ENCODE measurements at regions not wholly inside any gene's neighbourhood (a gene's known extent, or its start where the extent isn't known, plus 50 kb on each side); places are given as distances from the start of the nearest gene placed in this dataset.

DNA sequence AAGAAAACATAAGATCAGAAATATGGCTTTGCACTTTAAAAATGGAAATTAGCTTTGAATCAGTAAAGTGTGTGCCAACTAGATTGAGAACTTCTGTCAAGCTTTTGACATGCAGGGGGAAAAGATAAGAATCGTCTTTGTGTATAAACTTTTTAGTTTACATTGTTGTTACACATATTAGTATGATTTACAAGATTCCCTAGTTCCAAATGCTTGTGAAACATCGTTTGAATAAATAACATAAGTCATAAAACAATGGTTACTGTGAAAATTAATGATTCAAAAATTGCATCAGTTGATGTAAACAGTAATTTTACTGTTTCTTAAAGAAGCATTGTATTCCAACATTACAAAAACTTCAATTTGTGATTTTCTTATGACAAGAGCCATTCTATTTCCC, 207.6 kb upstream of the MTPN start:
- Histone ChIP-seq H3K23ac (ENCODE audit: insufficient read length, low read depth, low read length) (no peak overlapping the region), H2AFZ (ENCODE audit: low read length) (no peak overlapping the region), H3K27me3 (ENCODE audit: insufficient read depth, low read length) (no peaks in the 10 kb centered on the region), H3K27ac (ENCODE audit: insufficient read length, low read depth, low read length) (no peak overlapping the region), H3T11ph (ENCODE audit: low read length) (no peak overlapping the region), H3K9me3 (ENCODE audit: control insufficient read depth, low read depth, low read length) (no peaks in the 10 kb centered on the region), H3K18ac (ENCODE audit: insufficient read length, low read depth, low read length) (no peak overlapping the region), H2BK5ac (ENCODE audit: insufficient read length, low read length) (no peak overlapping the region), H3K4ac (ENCODE audit: low read depth, low read length) (no peak overlapping the region), H4K8ac (replicated peaks; ENCODE audit: insufficient read length, low read depth, low read length) (no peak overlapping the region), H2BK15ac (ENCODE audit: low read depth, low read length) (no peak overlapping the region), H4K91ac (ENCODE audit: insufficient read length, low read depth, low read length) (no peak overlapping the region), H3K23me2 (ENCODE audit: insufficient read length, low read depth, low read length, poor library complexity, severe bottlenecking) (no peaks in the 10 kb centered on the region), H3K4me2 (ENCODE audit: insufficient read depth, insufficient read length, low read length) (no peak overlapping the region), H3K56ac (ENCODE audit: insufficient read length, low read depth, low read length) (no peak overlapping the region), H2BK20ac (ENCODE audit: low read depth, low read length, poor library complexity, severe bottlenecking) (no peak overlapping the region), H3K9ac (ENCODE audit: extremely low read depth, insufficient read length, low read length) (no peak overlapping the region), H3K79me2 (ENCODE audit: insufficient read depth, low read length) (no peaks in the 10 kb centered on the region), H3K79me1 (ENCODE audit: insufficient read depth, low read depth, low read length, poor library complexity, severe bottlenecking) (no peaks in the 10 kb centered on the region), H2BK12ac (ENCODE audit: insufficient read length, low read depth, low read length) (no peak overlapping the region), H2BK120ac (ENCODE audit: low read depth, low read length, poor library complexity, severe bottlenecking) (no peak overlapping the region), H3K4me1 (ENCODE audit: insufficient read depth, low read length) (no peaks in the 10 kb centered on the region), H3K14ac (ENCODE audit: insufficient read depth, low read length) (no peak overlapping the region), H4K20me1 (ENCODE audit: control insufficient read depth, insufficient read depth, insufficient read length) (no peaks in the 10 kb centered on the region), H2AK5ac (ENCODE audit: insufficient read length, low read length) (no peak overlapping the region), H4K5ac (ENCODE audit: insufficient read length, low read depth, low read length) (no peak overlapping the region)
- H3K27ac Mint-ChIP-seq, result no peak overlapping the region
- TF ChIP-seq CTCF (conservative IDR thresholded peaks at IDR 0.05), result no peak
- WGBS (ENCODE audit: extremely low coverage, insufficient read length, low lambda C conversion rate), result no CpG with 5 or more reads among the region's 2 CpGs
- peaks cover 9 to 12% of the 10 kb centered on the region in 2 experiments for H3K4me1 Mint-ChIP-seq
- no peaks in the 10 kb centered on the region for H3K36me3 Mint-ChIP-seq (ENCODE audit: insufficient read depth in 1 of 3, low read depth in 3 of 3)
- no peak for DNase-seq
- no peak overlapping the region for H3K4me3 Mint-ChIP-seq
- no peaks in the 10 kb centered on the region for H3K9me3 Mint-ChIP-seq
- peaks cover 3% of the 10 kb centered on the region for H3K27me3 Mint-ChIP-seq (ENCODE audit: low read depth)
